Kidney (tissue), 13 donors: ENCODE measurements at regions not wholly inside any gene's neighbourhood (a gene's known extent, or its start where the extent isn't known, plus 50 kb on each side); places are given as distances from the start of the nearest gene placed in this dataset.

Source experiments
- DNase-seq, 5 donors: peaks; one replicate each; pipeline ENCODE4 v3.0.0-alpha.2; 2013 to 2020
- FAIRE-seq: peaks from 2 replicates; lab custom pipeline; 2012; peaks lifted over from hg19 to GRCh38; lab: Jason Lieb, UNC
- H3K27ac ChIP-seq, 2 donors: one replicate each; pipeline ENCODE4 v1.7.0; 2013; ENCODE audit warnings: low read depth in 2 of 2, low read length in 2 of 2, inconsistent platforms in 1 of 2
- H3K27me3 ChIP-seq: one replicate; pipeline ENCODE4 v1.7.1; 2013; ENCODE audit warnings: low read length, inconsistent platforms; ENCODE audit not compliant: control insufficient read depth, insufficient read depth
- H3K36me3 ChIP-seq, 3 donors: one replicate each; pipeline versions ENCODE4 v1.7.0 to v1.7.1; 2013; ENCODE audit warnings: low read length in 3 of 3, control low read depth in 1 of 3, inconsistent platforms in 1 of 3; ENCODE audit not compliant: insufficient read depth in 3 of 3, control insufficient read depth in 2 of 3
- H3K4me1 ChIP-seq, 3 donors: one replicate each; pipeline versions ENCODE4 v1.7.0 to v1.7.1; 2013; ENCODE audit warnings: low read length in 3 of 3, inconsistent platforms in 1 of 3, low read depth in 1 of 3; ENCODE audit not compliant: control insufficient read depth in 2 of 3, insufficient read depth in 2 of 3
- H3K4me3 ChIP-seq, 3 donors: one replicate each; pipeline versions ENCODE4 v1.7.0 to v1.8.1; 2013; ENCODE audit warnings: low read length in 3 of 3, control low read depth in 1 of 3, inconsistent platforms in 1 of 3
- H3K9ac ChIP-seq, 3 donors: one replicate each; pipeline versions ENCODE4 v1.7.0 to v1.7.1; 2013; ENCODE audit warnings: low read length in 3 of 3, control low read depth in 1 of 3, inconsistent platforms in 1 of 3
- H3K9me3 ChIP-seq, 3 donors: one replicate each; pipeline versions ENCODE4 v1.7.0 to v1.7.1; 2013; ENCODE audit warnings: low read length in 3 of 3, control low read depth in 1 of 3, inconsistent platforms in 1 of 3; ENCODE audit not compliant: control insufficient read depth in 2 of 3, insufficient read depth in 1 of 3
- CTCF ChIP-seq: IDR thresholded peaks from 3 replicates; pipeline ENCODE4 v1.5.1; 2012; ENCODE audit warnings: mild to moderate bottlenecking, moderate library complexity, borderline replicate concordance; ENCODE audit not compliant: insufficient read depth; ENCODE audit errors: extremely low read depth
- intact Hi-C: fragments of 100-400 bp; cut with DNase I; formaldehyde crosslinking; loops from one replicate; pipeline ENCODE4 v1.11.1; 2022
- donor health status: control.
- donor health status: control.
- donor health status: control.
- donor health status: control.
- donor health status: control.
- donor health status: DM: yes; HTN: yes; CAD: no.
- donor health status: Normal renal cell carcinoma (clear cell type).

- no peak overlapping the region for H3K4me3 ChIP-seq
- H3K36me3 ChIP-seq = no peaks in the 10 kb centered on the region
- H3K9ac ChIP-seq = no peak overlapping the region
- H3K4me1 ChIP-seq = peaks cover 1 to 3% (median 3%) of the 10 kb centered on the region in 3 donors
- FAIRE-seq (no peak), DNase-seq (peak in 2 of 5 donors; percentile 21 to 31)
- TF ChIP-seq CTCF = no peak
- intact Hi-C loops = no loop called here
- H3K9me3 ChIP-seq = peaks cover 0 to 10% (median 0%) of the 10 kb centered on the region in 3 donors
- no peak overlapping the region for H3K27ac ChIP-seq
- H3K27me3 ChIP-seq = no peaks in the 10 kb centered on the region
These were observed 255.4 kb downstream of the DAD1 start for GRCh38 chr14:22333422-22334274.

GRCh38 chr14:22332686-22333421 is 256.2 kb downstream of the DAD1 start:
- FAIRE-seq = no peak
- Histone ChIP-seq H3K4me1 (peaks cover 0 to 3% (median 0%) of the 10 kb centered on the region in 3 donors), H3K27me3 (no peaks in the 10 kb centered on the region), H3K9me3 (peaks cover 0 to 10% (median 0%) of the 10 kb centered on the region in 3 donors), H3K4me3 (no peak overlapping the region), H3K9ac (no peak overlapping the region), H3K27ac (no peak overlapping the region), H3K36me3 (no peaks in the 10 kb centered on the region)
- intact Hi-C loops = no loop called here
- DNase-seq = peak in 2 of 5 donors; percentile 46 to 59
- no peak for TF ChIP-seq CTCF

- Histone ChIP-seq H3K27me3 (no peaks in the 10 kb centered on the region), H3K27ac (no peak overlapping the region), H3K4me1 (peaks cover 0 to 3% (median 0%) of the 10 kb centered on the region in 3 donors), H3K9me3 (peaks cover 0 to 10% (median 0%) of the 10 kb centered on the region in 3 donors), H3K9ac (no peak overlapping the region), H3K4me3 (no peak overlapping the region), H3K36me3 (no peaks in the 10 kb centered on the region)
- DNase-seq = no peak
- TF ChIP-seq CTCF = no peak
- FAIRE-seq = no peak
- intact Hi-C loops = no loop called here
These were observed 259.7 kb downstream of the DAD1 start for GRCh38 chr14:22329371-22329770.
